ENCODE measurements at regions not wholly inside any gene's neighbourhood (a gene's known extent, or its start where the extent isn't known, plus 50 kb on each side); places are given as distances from the start of the nearest gene placed in this dataset.

- H3K36me3 ChIP-seq: no peaks in the 10 kb centered on the region
- peaks cover 0 to 10% (median 0%) of the 10 kb centered on the region in 11 experiments; a peak in 3 of 22 replicates for H3K9me3 ChIP-seq (replicated peaks in 1 of 11)
- TF ChIP-seq Cebpa-rat (IDR thresholded peaks at IDR 0.05): no peak
- H3K9ac ChIP-seq: no peak overlapping the region
- H3K4me1 ChIP-seq: no peaks in the 10 kb centered on the region
- no peak overlapping the region for H3K4me2 ChIP-seq
- no peak overlapping the region for H3K27ac ChIP-seq
- peaks cover 43 to 86% (median 74%) of the 10 kb centered on the region in 11 experiments for H3K27me3 ChIP-seq
- no peak overlapping the region for H3K4me3 ChIP-seq
- H4K20me1 ChIP-seq: no peaks in the 10 kb centered on the region; a peak in 1 of 22 replicates
Observed at GRCh38 chrX:142742581-142742980, 283.1 kb upstream of the SPANXN4 start.

DNA sequence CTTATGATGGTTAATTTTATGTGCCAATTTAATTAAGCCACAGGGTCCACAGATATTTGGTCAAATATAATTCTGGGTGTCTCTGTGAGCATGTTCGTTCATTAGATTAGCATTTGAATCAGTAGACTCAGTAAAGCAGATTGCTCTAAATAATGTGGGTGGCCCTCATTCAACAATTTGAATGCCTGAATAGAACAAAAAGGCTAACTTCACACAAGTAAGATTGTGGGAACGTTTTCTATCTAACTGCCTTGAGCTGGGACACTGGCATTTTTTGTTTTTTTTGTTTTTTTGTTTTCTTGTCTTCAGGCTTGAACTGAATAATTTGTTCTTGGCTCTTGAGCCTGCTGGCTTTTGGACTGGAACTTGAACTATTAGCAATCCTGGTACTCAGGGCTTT, 292.4 kb upstream of the SPANXN4 start:
- Histone ChIP-seq H3K27me3 (peaks cover 48 to 100% (median 91%) of the 10 kb centered on the region in 11 experiments; a peak in 21 of 22 replicates), H3K4me2 (no peak overlapping the region), H4K20me1 (no peaks in the 10 kb centered on the region; a peak in 1 of 22 replicates), H3K36me3 (no peaks in the 10 kb centered on the region), H3K9ac (no peak overlapping the region), H3K27ac (no peak overlapping the region), H3K9me3 (replicated peaks in 1 of 11) (peaks cover 0 to 17% (median 12%) of the 10 kb centered on the region in 11 experiments; a peak in 17 of 22 replicates), H3K4me1 (no peaks in the 10 kb centered on the region), H3K4me3 (no peak overlapping the region)
- no peak for TF ChIP-seq Cebpa-rat (IDR thresholded peaks at IDR 0.05)

- Histone ChIP-seq H3K27me3 (peaks cover 36 to 94% (median 71%) of the 10 kb centered on the region in 11 experiments; a peak in 21 of 22 replicates), H4K20me1 (no peaks in the 10 kb centered on the region), H3K9me3 (replicated peaks in 1 of 11) (no peaks in the 10 kb centered on the region), H3K4me1 (no peaks in the 10 kb centered on the region), H3K27ac (no peak overlapping the region), H3K36me3 (no peaks in the 10 kb centered on the region), H3K4me3 (no peak overlapping the region), H3K9ac (no peak overlapping the region), H3K4me2 (no peak overlapping the region)
- no peak for TF ChIP-seq Cebpa-rat (IDR thresholded peaks at IDR 0.05)
Observed at GRCh38 chrX:142711796-142712290, 313.9 kb upstream of the SPANXN4 start.

GRCh38 chrX:142702749-142703148, 323.0 kb upstream of the SPANXN4 start:
- Histone ChIP-seq H4K20me1 (no peaks in the 10 kb centered on the region), H3K4me2 (no peak overlapping the region), H3K9me3 (replicated peaks in 1 of 11) (peaks cover 0 to 2% (median 0%) of the 10 kb centered on the region in 11 experiments; a peak in 1 of 22 replicates), H3K9ac (no peak overlapping the region), H3K27me3 (peaks cover 20 to 87% (median 48%) of the 10 kb centered on the region in 11 experiments; a peak in 21 of 22 replicates), H3K4me3 (no peak overlapping the region), H3K4me1 (no peaks in the 10 kb centered on the region), H3K36me3 (no peaks in the 10 kb centered on the region), H3K27ac (no peak overlapping the region)
- no peak for TF ChIP-seq Cebpa-rat (IDR thresholded peaks at IDR 0.05)

- no peaks in the 10 kb centered on the region; a peak in 1 of 22 replicates for H4K20me1 ChIP-seq
- H3K4me2 ChIP-seq: no peak overlapping the region
- TF ChIP-seq Cebpa-rat (IDR thresholded peaks at IDR 0.05): no peak
- H3K27me3 ChIP-seq: peaks cover 40 to 71% (median 52%) of the 10 kb centered on the region in 11 experiments
- no peaks in the 10 kb centered on the region; a peak in 1 of 20 replicates for H3K4me1 ChIP-seq
- H3K36me3 ChIP-seq: no peaks in the 10 kb centered on the region
- no peak overlapping the region for H3K9ac ChIP-seq
- no peak overlapping the region for H3K4me3 ChIP-seq
- peaks cover 0 to 10% (median 0%) of the 10 kb centered on the region in 11 experiments; a peak in 3 of 22 replicates for H3K9me3 ChIP-seq (replicated peaks in 1 of 11)
- H3K27ac ChIP-seq: no peak overlapping the region
Observed at GRCh38 chrX:142688256-142688655, 337.5 kb upstream of the SPANXN4 start.

GRCh38 chrX:142686653-142687283, 339.0 kb upstream of the SPANXN4 start:
- no peak overlapping the region for H3K4me2 ChIP-seq
- H4K20me1 ChIP-seq: no peaks in the 10 kb centered on the region
- no peak overlapping the region for H3K4me3 ChIP-seq
- H3K4me1 ChIP-seq: no peaks in the 10 kb centered on the region; a peak in 1 of 20 replicates
- no peaks in the 10 kb centered on the region for H3K36me3 ChIP-seq
- no peak for TF ChIP-seq Cebpa-rat (IDR thresholded peaks at IDR 0.05)
- no peak overlapping the region for H3K9ac ChIP-seq
- H3K27ac ChIP-seq: no peak overlapping the region
- H3K9me3 ChIP-seq (replicated peaks in 1 of 11): peaks cover 0 to 5% (median 0%) of the 10 kb centered on the region in 11 experiments; a peak in 1 of 22 replicates
- peaks cover 27 to 56% (median 37%) of the 10 kb centered on the region in 11 experiments for H3K27me3 ChIP-seq

- H3K4me2 ChIP-seq: no peak overlapping the region
Observed at GRCh38 chrX:142686206-142686605, 339.5 kb upstream of the SPANXN4 start.

GRCh38 chrX:142680038-142680437, 345.7 kb upstream of the SPANXN4 start:
- H4K20me1 ChIP-seq: no peaks in the 10 kb centered on the region; a peak in 1 of 22 replicates
- no peak overlapping the region for H3K27ac ChIP-seq
- peaks cover 0 to 6% (median 4%) of the 10 kb centered on the region in 11 experiments; a peak in 8 of 22 replicates for H3K9me3 ChIP-seq (replicated peaks in 1 of 11)
- no peak overlapping the region for H3K4me3 ChIP-seq
- H3K36me3 ChIP-seq: no peaks in the 10 kb centered on the region
- H3K4me2 ChIP-seq: no peak overlapping the region
- H3K27me3 ChIP-seq: peaks cover 10 to 47% (median 38%) of the 10 kb centered on the region in 11 experiments; a peak in 19 of 22 replicates
- TF ChIP-seq Cebpa-rat (IDR thresholded peaks at IDR 0.05): no peak
- H3K4me1 ChIP-seq: no peaks in the 10 kb centered on the region
- no peak overlapping the region for H3K9ac ChIP-seq

More at GRCh38 chrX:142686206-142686605, 339.5 kb upstream of the SPANXN4 start:
- no peaks in the 10 kb centered on the region; a peak in 1 of 20 replicates for H3K4me1 ChIP-seq
- no peak for TF ChIP-seq Cebpa-rat (IDR thresholded peaks at IDR 0.05)
- H3K36me3 ChIP-seq: no peaks in the 10 kb centered on the region
- H3K4me3 ChIP-seq: no peak overlapping the region
- H3K27me3 ChIP-seq: peaks cover 22 to 50% (median 32%) of the 10 kb centered on the region in 11 experiments; a peak in 21 of 22 replicates
- H3K9ac ChIP-seq: no peak overlapping the region
- H3K9me3 ChIP-seq (replicated peaks in 1 of 11): no peaks in the 10 kb centered on the region
- H3K27ac ChIP-seq: no peak overlapping the region
- no peaks in the 10 kb centered on the region for H4K20me1 ChIP-seq

DNA sequence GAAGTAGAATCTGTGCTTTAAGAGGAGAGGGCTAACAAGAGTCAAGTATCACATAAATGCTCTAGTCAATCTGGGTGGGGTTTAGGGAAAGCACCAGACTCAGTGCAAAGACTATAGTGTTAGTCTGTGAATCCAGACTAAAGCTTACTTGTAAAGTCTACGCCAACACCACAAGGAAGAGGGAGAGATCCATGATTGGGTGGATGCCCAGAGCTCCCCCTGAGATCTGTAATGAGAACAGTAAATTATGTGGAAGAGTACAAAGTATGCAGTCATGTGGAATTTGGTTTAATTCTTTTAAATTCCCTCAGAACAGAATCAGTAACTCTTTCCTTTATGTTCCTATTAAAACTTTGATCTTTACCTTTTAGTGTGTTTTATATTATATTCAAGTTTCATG, 354.7 kb upstream of the SPANXN4 start:
- Histone ChIP-seq H3K4me2 (no peak overlapping the region), H4K20me1 (no peaks in the 10 kb centered on the region), H3K27me3 (peaks cover 6 to 50% (median 36%) of the 10 kb centered on the region in 11 experiments; a peak in 19 of 22 replicates), H3K9me3 (replicated peaks in 1 of 11) (peaks cover 23 to 72% (median 33%) of the 10 kb centered on the region in 11 experiments), H3K4me3 (no peak overlapping the region), H3K9ac (no peak overlapping the region), H3K36me3 (no peaks in the 10 kb centered on the region), H3K27ac (no peak overlapping the region), H3K4me1 (no peaks in the 10 kb centered on the region)
- no peak for TF ChIP-seq Cebpa-rat (IDR thresholded peaks at IDR 0.05)
